ENCODE measurements at regions not wholly inside any gene's neighbourhood (a gene's known extent, or its start where the extent isn't known, plus 50 kb on each side); places are given as distances from the start of the nearest gene placed in this dataset.

DNA sequence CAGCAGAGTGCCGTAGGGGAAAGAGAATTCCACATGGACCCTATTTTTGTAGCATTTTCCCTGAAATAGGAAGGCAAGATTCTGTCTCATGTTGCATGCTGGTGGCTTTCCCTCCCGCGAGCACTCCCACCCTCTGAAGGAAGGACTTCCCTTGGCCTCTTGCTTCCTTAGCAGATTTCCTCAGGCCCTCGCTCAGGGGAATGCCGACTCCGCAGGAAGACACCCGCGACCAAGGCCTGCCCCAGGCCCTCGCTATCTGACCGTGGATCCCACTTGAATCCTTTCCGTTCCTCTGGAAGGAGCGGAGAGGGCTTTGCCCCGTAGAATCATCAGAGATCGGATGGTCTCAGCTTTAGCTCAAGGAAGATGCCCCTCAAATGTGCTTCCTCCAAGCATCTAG, 179.4 kb upstream of the FOXF1 start:
- TF ChIP-seq, protein P1, sequence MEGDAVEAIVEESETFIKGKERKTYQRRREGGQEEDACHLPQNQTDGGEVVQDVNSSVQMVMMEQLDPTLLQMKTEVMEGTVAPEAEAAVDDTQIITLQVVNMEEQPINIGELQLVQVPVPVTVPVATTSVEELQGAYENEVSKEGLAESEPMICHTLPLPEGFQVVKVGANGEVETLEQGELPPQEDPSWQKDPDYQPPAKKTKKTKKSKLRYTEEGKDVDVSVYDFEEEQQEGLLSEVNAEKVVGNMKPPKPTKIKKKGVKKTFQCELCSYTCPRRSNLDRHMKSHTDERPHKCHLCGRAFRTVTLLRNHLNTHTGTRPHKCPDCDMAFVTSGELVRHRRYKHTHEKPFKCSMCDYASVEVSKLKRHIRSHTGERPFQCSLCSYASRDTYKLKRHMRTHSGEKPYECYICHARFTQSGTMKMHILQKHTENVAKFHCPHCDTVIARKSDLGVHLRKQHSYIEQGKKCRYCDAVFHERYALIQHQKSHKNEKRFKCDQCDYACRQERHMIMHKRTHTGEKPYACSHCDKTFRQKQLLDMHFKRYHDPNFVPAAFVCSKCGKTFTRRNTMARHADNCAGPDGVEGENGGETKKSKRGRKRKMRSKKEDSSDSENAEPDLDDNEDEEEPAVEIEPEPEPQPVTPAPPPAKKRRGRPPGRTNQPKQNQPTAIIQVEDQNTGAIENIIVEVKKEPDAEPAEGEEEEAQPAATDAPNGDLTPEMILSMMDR (IDR thresholded peaks at IDR 0.05): no peak
- TF ChIP-seq POLR2A (IDR thresholded peaks at IDR 0.05): no peak
